ENCODE measurements at regions not wholly inside any gene's neighbourhood (a gene's known extent, or its start where the extent isn't known, plus 50 kb on each side); places are given as distances from the start of the nearest gene placed in this dataset.

DNA sequence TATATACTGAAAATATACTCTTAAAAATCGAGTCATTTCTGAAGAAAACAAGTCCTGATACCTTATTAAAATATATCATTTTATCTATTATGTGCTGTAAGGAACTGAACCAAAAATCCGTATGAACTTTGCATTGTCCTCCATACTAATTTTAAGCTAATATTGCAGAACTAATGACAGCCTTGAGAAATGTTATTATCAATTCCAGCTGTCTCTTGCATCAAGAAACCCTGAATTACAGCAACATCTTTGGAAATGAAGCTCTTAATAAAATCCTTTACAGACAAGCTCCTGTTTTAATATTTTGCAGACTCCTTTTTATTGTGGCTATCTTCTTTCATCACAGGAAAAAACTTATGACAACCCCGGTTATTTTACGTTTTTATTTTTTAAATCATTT lies 1335.3 kb downstream of the EFNB2 start:
- TF ChIP-seq, protein P1, sequence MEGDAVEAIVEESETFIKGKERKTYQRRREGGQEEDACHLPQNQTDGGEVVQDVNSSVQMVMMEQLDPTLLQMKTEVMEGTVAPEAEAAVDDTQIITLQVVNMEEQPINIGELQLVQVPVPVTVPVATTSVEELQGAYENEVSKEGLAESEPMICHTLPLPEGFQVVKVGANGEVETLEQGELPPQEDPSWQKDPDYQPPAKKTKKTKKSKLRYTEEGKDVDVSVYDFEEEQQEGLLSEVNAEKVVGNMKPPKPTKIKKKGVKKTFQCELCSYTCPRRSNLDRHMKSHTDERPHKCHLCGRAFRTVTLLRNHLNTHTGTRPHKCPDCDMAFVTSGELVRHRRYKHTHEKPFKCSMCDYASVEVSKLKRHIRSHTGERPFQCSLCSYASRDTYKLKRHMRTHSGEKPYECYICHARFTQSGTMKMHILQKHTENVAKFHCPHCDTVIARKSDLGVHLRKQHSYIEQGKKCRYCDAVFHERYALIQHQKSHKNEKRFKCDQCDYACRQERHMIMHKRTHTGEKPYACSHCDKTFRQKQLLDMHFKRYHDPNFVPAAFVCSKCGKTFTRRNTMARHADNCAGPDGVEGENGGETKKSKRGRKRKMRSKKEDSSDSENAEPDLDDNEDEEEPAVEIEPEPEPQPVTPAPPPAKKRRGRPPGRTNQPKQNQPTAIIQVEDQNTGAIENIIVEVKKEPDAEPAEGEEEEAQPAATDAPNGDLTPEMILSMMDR (conservative IDR thresholded peaks at IDR 0.05; ENCODE audit: low read depth, low read length): no peak
- TF ChIP-seq EZH2 (IDR thresholded peaks at IDR 0.05; ENCODE audit: low read length, unreplicated experiment) (no peak), EZH2phosphoT487 (IDR thresholded peaks at IDR 0.05; ENCODE audit: borderline replicate concordance, low read length) (no peak)
